ENCODE measurements at regions not wholly inside any gene's neighbourhood (a gene's known extent, or its start where the extent isn't known, plus 50 kb on each side); places are given as distances from the start of the nearest gene placed in this dataset.
"Not testable (repeated sequence)": the region's sequence is repeated elsewhere in the genome, so short reads cannot be mapped to it uniquely, and the experiment has no call there.

DNA sequence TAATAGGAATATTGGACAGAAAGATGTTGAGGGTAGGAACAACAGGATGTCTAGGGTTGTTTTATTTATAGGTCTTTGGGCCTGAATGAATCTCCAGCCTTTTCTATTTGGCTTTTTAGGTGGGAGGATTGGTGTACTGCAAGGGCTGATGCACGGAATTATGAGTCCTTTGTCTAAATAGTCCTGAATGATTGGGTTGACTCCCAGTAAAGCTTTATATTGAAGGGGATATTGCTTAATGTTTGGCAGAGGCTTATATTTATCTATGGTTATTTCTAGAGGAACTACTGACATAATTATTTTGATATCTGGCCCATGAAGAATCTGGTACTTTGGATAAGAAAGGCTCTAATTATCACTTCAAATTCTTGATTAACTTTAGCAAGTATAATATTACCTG lies 253.6 kb upstream of the AVPR1A start:
- DNase-seq, result no peak

DNA sequence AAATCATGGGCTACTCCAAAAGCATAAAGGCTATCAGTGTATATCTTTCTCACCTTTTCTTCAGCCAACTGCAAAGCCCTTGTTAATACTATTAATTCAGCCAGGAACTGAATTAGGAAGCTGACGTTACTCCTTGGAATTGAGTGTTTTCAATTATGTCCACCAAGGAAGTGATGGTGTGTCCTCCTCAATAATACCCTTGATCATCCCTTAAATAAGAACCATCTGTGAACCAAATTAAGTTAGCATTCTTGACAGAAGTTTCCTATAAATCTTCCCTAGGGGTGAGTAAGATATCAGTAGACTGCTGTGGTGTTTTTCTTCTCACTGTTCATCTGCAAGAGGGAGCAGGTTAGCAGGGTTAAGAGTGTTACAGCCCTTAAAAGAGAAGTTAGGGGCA lies 252.3 kb upstream of the AVPR1A start:
- no peak for DNase-seq

DNA sequence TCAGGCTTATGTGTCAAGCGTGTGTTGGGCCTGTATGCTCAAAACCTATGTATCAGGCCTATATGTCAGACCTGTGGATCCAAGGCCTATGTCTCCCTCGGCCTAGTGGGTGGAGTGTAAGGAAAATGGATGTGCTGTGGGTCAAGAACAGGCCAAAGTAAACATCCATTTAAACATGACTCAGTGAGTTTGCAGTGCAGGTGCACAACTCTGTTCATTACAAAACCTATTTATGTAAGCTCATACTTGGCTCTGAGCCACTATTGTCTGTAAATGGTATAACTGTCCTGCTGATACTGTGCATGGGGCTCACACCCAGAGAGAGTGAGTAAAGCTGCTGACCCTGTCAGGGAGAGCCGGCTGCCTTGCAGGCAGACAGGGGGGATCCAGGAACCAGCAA lies 249.7 kb upstream of the AVPR1A start:
- DNase-seq, result peak; percentile 63

DNA sequence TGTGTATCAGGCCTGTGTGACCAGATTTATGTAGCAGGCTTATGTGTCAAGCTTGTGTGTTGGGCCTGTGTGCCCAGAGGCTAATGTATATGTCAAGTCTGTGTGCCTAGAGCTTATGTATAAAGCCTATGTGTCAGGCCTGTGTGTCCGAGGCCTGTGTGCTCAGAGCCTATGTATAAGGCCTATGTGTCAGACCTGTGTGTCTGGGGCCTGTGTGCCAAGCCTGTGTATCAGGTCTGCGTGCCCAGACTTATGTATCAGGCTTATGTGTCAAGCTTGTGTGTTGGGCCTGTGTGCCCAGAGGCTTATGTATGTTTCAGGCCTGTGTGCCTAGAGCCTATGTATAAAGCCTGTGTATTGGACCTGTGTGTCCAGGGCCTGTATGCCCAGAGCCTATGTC lies 249.3 kb upstream of the AVPR1A start:
- DNase-seq, result no peak

DNA sequence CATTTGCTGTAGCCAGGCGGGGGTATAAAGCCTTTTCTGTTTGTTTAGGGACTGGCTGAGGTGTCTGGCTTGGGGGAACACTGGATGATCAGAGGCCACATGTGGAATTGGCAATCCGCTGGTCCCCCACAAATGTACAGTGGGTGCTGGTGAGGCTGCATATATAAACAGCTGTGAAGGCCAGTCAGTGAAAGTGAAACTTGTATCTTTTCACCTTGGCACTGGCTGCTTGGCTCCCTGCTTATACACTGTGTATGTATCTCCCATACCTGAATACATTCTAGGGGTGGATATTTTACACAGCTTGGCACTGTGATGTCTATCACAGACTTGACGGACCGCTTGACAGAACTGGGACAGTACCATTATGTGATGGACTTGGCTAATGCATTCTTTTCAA lies 246.8 kb upstream of the AVPR1A start:
- no peak for DNase-seq

DNA sequence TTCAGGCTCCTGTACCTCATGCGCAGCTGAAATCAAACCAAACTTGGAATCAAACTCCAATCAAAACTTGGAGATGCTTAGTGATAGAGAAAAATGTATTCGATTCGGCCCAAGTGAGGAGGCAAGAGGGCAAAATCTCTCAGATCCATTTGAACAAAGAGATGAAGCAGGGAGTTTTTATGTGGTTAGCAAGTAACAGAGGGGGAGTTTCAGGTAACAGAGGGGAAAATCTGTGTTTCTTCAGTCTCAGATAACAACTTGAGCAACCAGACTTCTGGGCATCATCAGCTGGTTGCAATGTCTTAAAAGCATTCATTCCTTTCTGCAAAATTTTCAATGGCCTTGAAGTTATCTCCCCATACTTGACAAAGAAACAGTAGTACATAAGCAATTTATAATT lies 245.1 kb upstream of the AVPR1A start:
- no peak for DNase-seq

DNA sequence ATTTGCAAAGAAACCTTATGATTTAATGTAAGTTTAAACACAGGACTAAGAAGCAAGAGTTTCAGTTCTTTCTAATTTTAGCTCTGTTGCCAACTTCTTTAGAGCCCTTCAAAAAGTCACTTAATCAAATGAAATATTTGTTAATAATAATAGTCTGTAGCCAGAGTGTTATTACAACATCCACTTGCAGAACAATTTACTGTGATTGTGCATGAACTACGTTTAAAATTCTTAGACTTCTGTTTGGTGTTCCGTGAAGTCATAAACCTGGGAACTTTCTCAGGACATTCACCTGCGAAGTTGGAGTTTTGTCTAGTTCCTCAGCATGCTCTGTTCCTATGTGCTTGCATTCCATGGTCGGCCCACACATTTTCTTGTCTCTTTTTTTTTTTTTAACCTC lies 244.0 kb upstream of the AVPR1A start:
- DNase-seq, result no peak

DNA sequence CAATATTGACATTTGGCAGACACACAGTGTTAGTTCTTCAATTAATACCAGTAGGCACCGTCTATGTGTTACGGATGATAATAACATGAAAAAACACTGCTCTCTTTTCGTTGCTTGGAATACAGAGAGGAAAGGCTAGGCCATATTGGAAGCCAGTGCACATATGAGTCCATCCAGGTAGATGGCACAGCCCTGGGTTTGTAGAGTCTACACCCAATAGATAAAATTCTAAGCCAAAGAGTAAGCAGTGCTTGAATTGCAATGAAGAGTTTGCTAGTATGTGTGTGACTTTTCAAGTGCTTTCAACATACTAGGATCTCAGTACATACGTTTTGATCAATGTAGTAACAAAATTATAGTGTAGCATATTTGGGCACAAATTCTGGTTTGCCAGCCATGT lies 243.3 kb upstream of the AVPR1A start:
- no peak for DNase-seq

DNA sequence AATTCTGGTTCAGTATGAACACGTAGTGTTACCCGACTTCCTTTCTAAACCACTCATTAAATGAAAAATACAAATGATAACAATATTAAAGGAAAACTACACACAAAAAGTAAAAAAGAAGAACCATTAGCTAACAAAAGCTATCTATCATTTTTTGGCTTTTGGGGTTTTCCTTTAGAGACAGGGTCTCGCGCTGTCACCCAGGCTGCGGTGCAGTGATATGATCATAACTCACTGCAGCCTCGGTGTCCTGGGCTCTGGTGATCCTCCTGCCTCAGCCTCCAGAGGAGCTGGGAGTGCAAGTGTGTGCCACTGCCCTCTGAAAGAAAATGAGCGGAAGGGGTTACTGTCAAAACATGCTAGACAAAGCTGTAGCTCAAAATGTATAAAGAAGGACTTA lies 238.2 kb upstream of the AVPR1A start:
- no peak for DNase-seq

DNA sequence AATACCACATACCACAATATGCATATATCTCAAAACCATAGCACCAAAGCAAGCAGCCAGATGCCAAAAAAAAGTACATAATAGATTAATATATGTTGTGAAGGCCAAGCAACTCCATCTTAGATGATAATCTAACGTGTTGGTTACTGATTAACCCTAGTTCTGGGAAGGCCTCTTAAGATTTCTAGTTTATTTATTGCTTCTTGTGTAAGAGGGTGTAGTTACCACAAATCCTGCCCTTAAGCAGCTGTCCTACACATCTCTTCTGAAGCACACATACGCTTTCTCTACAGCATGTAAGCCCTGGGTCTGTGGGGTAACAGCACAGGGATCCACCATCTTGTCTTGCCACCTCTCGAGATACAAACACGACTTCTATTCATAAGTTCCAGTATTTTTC lies 236.8 kb upstream of the AVPR1A start:
- no peak for DNase-seq

DNA sequence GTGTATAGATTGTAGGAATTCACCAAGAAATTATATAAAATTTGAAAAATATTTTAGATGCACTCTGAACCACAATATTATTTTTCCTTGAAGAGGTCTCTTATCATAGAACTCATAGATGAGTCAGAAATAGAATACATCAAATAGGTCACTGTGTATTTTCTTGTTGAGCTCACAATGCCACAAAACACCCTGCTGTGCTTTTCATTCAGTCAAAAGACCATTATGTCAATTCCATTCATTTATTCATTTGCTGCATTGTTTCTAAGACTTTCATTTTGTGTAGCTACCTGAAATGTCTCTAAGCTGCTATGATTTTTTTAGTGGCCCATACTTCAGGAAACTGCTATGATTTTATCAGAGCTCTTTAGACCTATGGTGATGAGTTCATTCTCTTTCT lies 231.9 kb upstream of the AVPR1A start:
- no peak for DNase-seq

DNA sequence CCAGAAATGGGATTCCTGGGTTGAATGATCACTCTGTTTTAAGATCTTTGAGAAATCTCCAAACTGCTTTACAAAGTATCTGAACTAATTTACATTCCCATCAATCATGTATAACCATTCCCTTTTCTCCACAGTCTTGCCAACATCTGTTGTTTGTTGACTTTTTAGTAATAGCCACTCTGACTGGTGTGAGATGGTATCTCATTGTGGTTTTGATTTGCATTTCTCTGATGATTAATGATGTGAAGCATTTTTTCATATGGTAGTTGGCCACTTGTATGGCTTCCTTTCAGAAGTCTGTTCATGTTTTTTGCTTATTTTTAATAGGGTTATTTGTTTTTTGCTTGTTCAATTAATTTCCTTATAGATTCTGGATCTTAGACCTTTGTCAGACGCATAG lies 211.8 kb upstream of the AVPR1A start:
- DNase-seq, result no peak

DNA sequence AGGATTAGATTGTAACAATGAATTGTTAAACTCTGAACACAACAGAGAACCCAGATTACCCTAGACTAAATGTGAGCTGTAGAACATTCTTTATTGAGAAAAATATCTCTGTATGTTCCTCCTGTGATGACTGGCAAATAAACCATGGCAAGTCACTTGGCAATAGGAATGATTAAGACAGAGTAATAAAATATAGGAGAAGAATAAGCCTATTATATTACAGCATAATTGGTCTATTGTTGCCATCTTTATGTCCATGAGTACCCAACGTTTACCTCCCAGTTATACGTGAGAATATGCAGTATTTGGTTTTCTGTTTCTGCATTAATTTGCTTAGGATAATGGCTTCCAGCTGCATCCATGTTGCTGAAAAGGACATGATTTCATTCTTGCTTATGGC lies 211.2 kb upstream of the AVPR1A start:
- no peak for DNase-seq

DNA sequence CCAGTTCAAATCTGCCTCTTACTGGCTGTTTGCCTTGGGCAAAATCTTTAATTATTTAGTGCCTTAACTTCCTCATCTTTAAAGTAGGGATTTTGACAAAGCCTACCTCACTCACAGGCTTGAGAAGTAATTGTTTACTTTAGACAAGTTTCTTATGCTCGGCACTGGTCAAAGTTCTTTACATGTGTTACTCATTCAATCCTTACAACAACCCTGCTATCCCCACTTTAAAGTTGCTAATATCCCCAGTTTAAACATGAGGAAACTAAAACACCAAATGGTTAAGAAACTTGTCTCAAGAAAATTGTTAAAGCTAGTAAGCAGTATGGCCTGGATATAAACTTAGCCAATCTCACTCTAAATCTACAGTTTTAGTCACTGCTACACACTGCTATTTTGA lies 204.0 kb upstream of the AVPR1A start:
- no peak for DNase-seq

DNA sequence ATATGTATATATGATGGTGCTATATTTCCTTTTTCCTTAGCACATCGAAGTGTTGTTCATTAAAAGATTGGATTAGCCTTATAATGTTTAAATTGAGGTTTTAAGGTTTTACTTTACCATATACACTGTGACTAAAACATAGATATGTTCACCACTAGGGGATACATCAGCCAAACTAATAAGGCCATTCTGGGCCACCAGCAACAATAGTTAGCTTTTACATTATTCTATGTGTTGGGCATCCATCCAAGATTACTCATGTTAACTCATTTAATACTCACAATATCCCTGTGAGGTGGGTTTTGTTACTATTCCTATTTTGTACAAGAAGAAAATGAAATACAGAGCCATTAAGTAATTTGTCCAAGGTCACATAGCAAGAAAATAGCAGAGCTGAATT lies 202.6 kb upstream of the AVPR1A start:
- no peak for DNase-seq

DNA sequence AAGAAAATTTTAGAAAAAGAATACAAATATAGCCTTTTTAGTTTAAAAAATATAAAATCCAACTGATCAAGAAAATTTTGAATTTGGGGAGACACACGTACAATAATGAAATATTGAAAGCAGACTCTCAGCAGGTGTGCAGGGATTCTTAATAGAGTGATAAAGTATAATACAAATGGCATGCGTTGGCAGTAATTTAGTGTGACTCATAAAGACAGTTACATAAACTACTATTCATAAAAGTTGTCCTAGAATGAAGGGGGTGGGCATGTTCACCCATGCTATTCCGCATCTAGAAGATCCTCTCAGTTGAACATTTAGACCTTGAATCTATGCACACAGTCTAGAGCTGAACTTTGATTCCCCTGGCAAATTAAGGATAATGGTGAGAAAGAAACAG lies 200.4 kb upstream of the AVPR1A start:
- DNase-seq, result no peak

DNA sequence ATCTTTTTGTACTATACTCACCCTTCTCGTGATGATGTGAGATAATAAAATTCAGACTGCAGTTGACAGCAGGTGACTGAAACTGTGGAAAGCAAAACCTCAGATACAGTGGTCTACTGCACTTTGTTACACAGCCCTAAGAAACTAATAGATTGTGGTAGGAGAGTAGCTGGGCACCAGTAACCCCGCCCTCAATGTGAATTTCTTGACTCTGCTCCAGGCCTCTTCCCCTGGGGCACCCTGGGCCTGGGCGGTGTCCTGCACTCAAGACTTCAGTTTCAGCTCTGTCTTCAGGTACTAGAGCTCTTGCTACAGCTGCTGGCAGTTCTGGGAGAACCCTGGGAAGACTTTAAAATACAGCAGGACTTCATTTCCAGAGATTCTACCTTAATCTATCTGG lies 197.6 kb upstream of the AVPR1A start:
- no peak for DNase-seq

DNA sequence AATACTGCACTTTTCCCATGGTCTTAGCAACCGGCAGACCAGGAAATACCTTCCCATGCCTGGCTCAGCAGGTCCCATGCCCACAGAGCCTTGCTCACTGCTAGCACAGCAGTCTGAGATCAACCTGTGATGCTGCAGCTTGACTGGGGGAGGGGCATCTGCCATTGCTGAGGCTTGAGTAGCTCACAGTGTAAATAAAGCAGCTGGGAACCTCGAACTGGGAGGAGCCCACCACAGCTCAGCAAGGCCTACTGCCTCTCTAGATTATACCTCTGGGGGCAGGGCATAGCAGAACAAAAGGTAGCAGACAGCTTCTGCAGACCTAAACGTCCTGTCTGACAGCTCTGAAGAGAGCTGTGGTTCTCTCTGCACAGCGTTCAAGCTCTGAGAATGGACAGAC lies 186.2 kb upstream of the AVPR1A start:
- not testable (repeated sequence) for DNase-seq

DNA sequence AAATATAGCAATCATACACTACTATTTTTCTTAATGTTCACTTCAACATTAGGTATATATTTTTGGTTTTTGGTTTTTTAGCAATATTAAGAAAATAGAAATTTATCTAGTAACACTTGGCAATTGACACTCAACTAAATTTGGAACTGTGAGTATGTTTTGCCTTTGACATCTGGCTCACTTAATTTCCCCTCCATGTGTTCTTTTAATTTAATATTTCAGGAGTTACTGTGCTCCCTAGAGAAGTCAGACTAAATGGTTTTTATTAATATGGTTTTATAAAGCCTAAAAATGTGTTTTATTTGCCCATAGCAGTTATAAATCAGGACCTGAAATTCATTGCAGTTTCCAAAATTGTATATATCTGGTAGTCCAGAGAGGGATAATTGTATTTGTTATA lies 175.3 kb upstream of the AVPR1A start:
- DNase-seq, result no peak

DNA sequence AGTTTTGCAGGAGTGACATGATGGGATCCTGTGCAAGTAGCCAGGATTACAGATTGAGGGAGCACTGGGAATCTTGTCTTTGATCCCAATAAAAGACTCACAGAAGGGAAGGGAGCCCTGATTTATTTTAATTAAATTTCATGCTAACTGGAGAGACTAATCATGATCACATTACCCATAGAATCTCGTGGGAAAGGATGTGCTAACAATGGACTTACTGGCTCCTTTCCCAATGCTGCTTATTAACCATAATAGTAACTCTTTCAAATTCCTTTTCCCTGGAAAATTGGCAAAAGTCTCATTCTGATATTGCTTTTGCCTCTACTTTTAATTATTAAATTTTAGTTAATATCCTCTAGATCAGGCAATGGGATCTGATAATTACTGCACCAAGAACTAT lies 174.8 kb upstream of the AVPR1A start:
- DNase-seq, result no peak

DNA sequence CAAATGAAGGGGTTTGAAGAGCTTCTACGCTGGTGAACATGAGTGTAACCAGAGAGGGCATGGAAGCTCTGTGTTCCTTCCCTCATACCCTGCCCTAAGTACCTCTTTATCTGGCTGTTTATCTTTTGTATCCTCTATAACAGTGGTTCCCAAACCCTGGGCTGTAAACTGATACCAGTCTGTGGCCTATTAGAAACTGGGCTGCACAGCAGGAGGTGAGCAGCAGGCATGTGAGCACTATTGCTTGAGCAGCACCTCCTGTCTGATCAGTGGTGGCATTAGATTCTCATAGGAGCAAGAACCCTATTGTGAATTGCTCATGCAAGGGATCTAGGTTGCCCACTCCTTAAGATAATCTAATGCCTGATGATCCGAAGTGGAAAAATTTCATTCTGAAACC lies 172.9 kb upstream of the AVPR1A start:
- no peak for DNase-seq

DNA sequence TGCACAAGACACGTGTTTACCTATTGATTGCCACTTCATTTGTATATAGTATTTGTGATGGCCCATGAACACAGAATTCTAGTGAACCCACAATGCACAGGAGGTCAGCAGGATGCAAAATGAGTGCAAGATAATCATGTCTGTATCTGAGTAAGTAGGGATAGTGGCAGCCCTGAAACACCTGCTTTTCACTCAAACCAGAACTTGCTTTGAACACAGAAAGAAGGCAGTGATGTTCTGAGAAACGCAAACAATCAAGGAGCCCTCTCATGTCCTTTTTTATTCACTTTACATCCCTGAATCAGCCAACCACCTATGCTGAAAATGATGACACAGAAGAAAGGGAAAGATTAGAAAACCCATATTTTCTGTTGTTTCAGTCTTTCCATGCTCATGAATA lies 170.4 kb upstream of the AVPR1A start:
- no peak for DNase-seq

DNA sequence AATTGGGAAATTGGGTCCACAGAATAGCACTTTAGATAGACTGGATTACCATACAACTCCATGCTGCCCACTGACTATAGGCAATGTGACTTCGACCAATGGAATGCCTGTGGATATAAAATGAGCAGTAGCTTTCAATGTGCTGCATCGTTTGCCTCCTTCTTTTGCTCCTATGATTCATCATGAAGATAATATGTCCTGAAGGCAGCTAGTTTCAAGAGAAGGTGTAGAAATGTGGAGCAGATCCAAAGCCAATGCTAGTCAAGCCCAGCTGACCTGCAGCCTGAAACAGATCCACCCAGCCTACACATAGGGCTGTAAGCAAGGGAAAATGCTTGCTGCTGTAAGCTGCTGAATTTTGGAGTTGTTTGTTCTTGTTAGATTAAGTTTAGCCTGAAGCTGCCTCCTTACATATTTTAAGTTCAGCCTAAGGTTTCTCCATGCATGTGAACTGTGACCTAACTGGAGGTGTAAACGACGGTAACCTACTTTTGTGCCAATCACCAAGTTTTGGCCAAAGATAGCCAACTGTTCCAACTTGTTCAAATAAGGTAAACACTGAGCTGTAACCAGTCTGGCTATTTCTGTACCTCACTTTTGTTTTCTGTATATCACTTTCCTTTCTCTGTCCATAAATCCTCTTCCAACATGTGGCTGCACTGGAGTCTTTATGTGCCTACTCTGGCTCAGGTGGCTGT lies 169.1 kb upstream of the AVPR1A start:
- no peak for DNase-seq

DNA sequence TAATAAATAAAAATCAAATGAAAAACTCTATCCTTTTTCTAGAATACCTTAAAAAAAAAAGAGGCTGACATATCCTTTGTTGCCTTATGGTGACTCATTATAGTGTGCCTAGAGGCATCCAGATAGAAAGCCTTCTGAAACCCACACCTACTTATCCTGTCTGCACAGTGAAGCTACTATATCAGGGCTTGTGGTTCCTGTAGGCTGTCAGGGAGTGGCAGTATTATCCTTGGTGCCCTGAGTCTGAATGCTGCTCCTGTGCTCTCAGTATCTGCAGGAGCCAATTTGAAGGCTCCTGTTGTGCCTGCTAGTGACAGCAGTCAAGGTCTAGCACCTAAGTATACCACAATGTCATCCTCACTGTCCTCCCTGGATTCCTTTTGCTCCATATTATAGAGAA lies 168.4 kb upstream of the AVPR1A start:
- no peak for DNase-seq

DNA sequence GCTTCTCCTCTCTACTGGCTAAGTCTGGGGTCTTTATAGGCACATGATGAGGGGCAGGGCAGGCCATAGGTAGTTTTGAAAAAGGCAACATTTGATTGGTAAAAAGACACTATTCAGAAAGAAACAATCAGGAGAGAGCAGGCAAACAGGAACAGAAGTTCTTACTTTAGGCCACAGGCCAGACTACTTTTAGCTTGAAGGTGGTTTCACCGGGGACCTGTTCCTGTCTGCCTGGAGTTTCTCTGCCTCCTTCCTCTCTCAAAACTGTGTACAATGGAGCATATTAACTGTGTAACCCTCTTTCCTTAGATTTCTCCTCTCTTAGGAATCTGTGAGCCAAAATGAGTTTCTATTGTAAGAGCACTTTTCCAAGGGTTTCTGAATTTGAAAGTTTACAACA lies 167.9 kb upstream of the AVPR1A start:
- no peak for DNase-seq

DNA sequence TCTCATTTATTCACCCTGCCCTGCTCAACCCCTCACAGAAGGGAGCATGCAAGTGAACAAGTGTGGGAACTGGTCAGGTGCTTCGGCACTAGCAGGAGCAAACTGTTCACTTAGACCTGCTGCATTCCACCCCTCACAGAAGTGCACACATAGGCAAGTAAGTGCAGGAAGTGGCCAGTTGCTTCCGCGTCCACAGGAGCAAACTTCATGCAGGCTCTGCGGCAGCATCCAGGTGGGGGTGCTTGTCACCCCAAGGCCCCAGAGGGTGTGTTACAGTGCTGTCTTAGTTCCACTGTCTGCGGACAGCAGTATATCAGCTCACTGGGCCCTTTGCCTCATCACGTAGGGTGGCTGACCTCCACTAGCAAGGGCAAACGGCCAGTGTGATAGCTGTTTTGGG lies 167.3 kb upstream of the AVPR1A start:
- DNase-seq, result no peak
